ENCODE measurements at regions not wholly inside any gene's neighbourhood (a gene's known extent, or its start where the extent isn't known, plus 50 kb on each side); places are given as distances from the start of the nearest gene placed in this dataset.

- no peak for TF ChIP-seq CTCF (IDR thresholded peaks at IDR 0.05)
- no peak for TF ChIP-seq POLR2AphosphoS5 (IDR thresholded peaks at IDR 0.05)
- TF ChIP-seq POLR2A (IDR thresholded peaks at IDR 0.05) = no peak
- no peak for TF ChIP-seq EP300 (IDR thresholded peaks at IDR 0.05)
Measured at GRCh38 chr4:31141832-31142142, 421.6 kb downstream of the PCDH7 start.

Data from stomach (tissue), 4 donors.